Tibial artery (tissue), 4 donors: ENCODE measurements at regions not wholly inside any gene's neighbourhood (a gene's known extent, or its start where the extent isn't known, plus 50 kb on each side); places are given as distances from the start of the nearest gene placed in this dataset.

Experiments used
- DNase-seq, 2 donors: peaks; one replicate each; pipeline ENCODE4 v3.0.0-alpha.2; 2019
- H3K27ac ChIP-seq, 2 donors: fragments of 200-600 bp; sonication (generic) in 1 of 2; 1 replicate in 1 of 2; 2 replicates in 1 of 2; pipeline ENCODE4 v1.5.1; 2018 to 2019; ENCODE audit warnings: mild to moderate bottlenecking in 1 of 2
- H3K27me3 ChIP-seq, 2 donors: fragments of 200-600 bp; sonication (generic) in 1 of 2; one replicate each; pipeline versions ENCODE4 v1.5.1 to v1.6.0; 2016 to 2019
- H3K36me3 ChIP-seq, 3 donors: fragments of 200-600 bp; sonication (generic) in 2 of 3; one replicate each; pipeline ENCODE4 v1.5.1; 2016 to 2019; ENCODE audit warnings: mild to moderate bottlenecking in 2 of 3
- H3K4me1 ChIP-seq, 4 donors: fragments of 200-600 bp; sonication (generic) in 2 of 4; 1 replicate in 3 of 4; 2 replicates in 1 of 4; pipeline ENCODE4 v1.5.1; 2016 to 2019
- H3K4me3 ChIP-seq, 2 donors: fragments of 200-600 bp; sonication (generic) in 1 of 2; 1 replicate in 1 of 2; 2 replicates in 1 of 2; pipeline ENCODE4 v1.5.1; 2018 to 2019; ENCODE audit warnings: mild to moderate bottlenecking in 2 of 2
- H3K9me3 ChIP-seq, 3 donors: fragments of 200-600 bp; sonication (generic) in 1 of 3; one replicate each; pipeline ENCODE4 v1.5.1; 2016 to 2019
- CTCF ChIP-seq, 2 experiments: fragments of 200-600 bp in 1 of 2; fragments of 450-650 bp in 1 of 2; IDR thresholded peaks; one replicate each; pipeline ENCODE4 v1.5.1; 2017 to 2019; ENCODE audit warnings: antibody characterized with exemption in 2 of 2, mild to moderate bottlenecking in 1 of 2, moderate library complexity in 1 of 2
- intact Hi-C: fragments of 100-400 bp; cut with DNase I; formaldehyde crosslinking; loops from one replicate; pipeline ENCODE4 v1.15.0; 2023; ENCODE audit warnings: low total_unique reads

- Histone ChIP-seq H3K27ac (no peak overlapping the region), H3K4me1 (no peaks in the 10 kb centered on the region), H3K4me3 (no peak overlapping the region), H3K9me3 (no peaks in the 10 kb centered on the region), H3K27me3 (no peaks in the 10 kb centered on the region), H3K36me3 (no peaks in the 10 kb centered on the region)
- intact Hi-C loops = no loop called here
- no peak for DNase-seq
- TF ChIP-seq CTCF (IDR thresholded peaks at IDR 0.05) = no peak
These were observed 253.1 kb upstream of the MTPN start for GRCh38 chr7:136230210-136230609.

- Histone ChIP-seq H3K4me3 (no peak overlapping the region), H3K36me3 (no peaks in the 10 kb centered on the region), H3K4me1 (no peaks in the 10 kb centered on the region), H3K27ac (no peak overlapping the region), H3K9me3 (no peaks in the 10 kb centered on the region), H3K27me3 (no peaks in the 10 kb centered on the region)
- intact Hi-C loops = no loop called here
- no peak for TF ChIP-seq CTCF (IDR thresholded peaks at IDR 0.05)
- no peak for DNase-seq
These were observed 252.6 kb upstream of the MTPN start for GRCh38 chr7:136229790-136230189.

- no peak overlapping the region for H3K4me3 ChIP-seq
- no peak overlapping the region for H3K27ac ChIP-seq
- no peak for TF ChIP-seq CTCF (IDR thresholded peaks at IDR 0.05)
- no peaks in the 10 kb centered on the region for H3K4me1 ChIP-seq
- H3K27me3 ChIP-seq = no peaks in the 10 kb centered on the region
- no peaks in the 10 kb centered on the region for H3K9me3 ChIP-seq
- H3K36me3 ChIP-seq = no peaks in the 10 kb centered on the region
- DNase-seq = no peak
- intact Hi-C loops = no loop called here
These were observed 251.0 kb upstream of the MTPN start for GRCh38 chr7:136228171-136228570.

- no peaks in the 10 kb centered on the region for H3K4me1 ChIP-seq
- DNase-seq = no peak
- H3K4me3 ChIP-seq = no peak overlapping the region
- H3K9me3 ChIP-seq = no peaks in the 10 kb centered on the region
- no peak overlapping the region for H3K27ac ChIP-seq
- no peak for TF ChIP-seq CTCF (IDR thresholded peaks at IDR 0.05)
- no peaks in the 10 kb centered on the region for H3K36me3 ChIP-seq
- no peaks in the 10 kb centered on the region for H3K27me3 ChIP-seq
- intact Hi-C loops = no loop called here
These were observed 237.2 kb upstream of the MTPN start for GRCh38 chr7:136214356-136214755.

- Histone ChIP-seq H3K27me3 (no peaks in the 10 kb centered on the region), H3K36me3 (no peaks in the 10 kb centered on the region), H3K9me3 (no peaks in the 10 kb centered on the region), H3K4me1 (no peaks in the 10 kb centered on the region), H3K27ac (no peak overlapping the region), H3K4me3 (no peak overlapping the region)
- DNase-seq = no peak
- intact Hi-C loops = no loop called here
- TF ChIP-seq CTCF (IDR thresholded peaks at IDR 0.05) = no peak
These were observed 235.9 kb upstream of the MTPN start for GRCh38 chr7:136213012-136213411.

GRCh38 chr7:136210664-136211063, 233.5 kb upstream of the MTPN start:
- no peak for DNase-seq
- TF ChIP-seq CTCF (IDR thresholded peaks at IDR 0.05) = no peak
- H3K4me1 ChIP-seq = no peaks in the 10 kb centered on the region

More at GRCh38 chr7:136210664-136211063, 233.5 kb upstream of the MTPN start:
- Histone ChIP-seq H3K36me3 (no peaks in the 10 kb centered on the region), H3K27me3 (no peaks in the 10 kb centered on the region), H3K27ac (no peak overlapping the region), H3K9me3 (no peaks in the 10 kb centered on the region), H3K4me3 (no peak overlapping the region)
- intact Hi-C loops = no loop called here
